GM12878 (cell line): ENCODE measurements at regions not wholly inside any gene's neighbourhood (a gene's known extent, or its start where the extent isn't known, plus 50 kb on each side); places are given as distances from the start of the nearest gene placed in this dataset.

Experiments used
- ATAC-seq: fragments of 200-7000 bp; cut with Tn5 transposase; 3 replicates; pipeline ENCODE4 v1.9.1; 2020; ENCODE audit warnings: mild to moderate bottlenecking, moderate library complexity
- BruUV-seq: library from RNA; stranded (reverse); fragments of 400-500 nt; replicated peaks from 2 replicates; lab custom pipeline; 2021; lab: Mats Ljungman, UMichigan
- CTCF ChIA-PET: fragments of 300-600 bp; sonication (Branson Sonifier 250); formaldehyde crosslinking; extraction: SDS; loops from one replicate; lab custom pipeline; 2021; ENCODE audit warnings: inconsistent platforms; lab: Yijun Ruan, JAX
- POLR2A ChIA-PET: fragments of 350-600 bp; formaldehyde crosslinking; extraction: SDS; loops from one replicate; lab custom pipeline; 2021; ENCODE audit warnings: inconsistent platforms; lab: Charles Lee
- RAD21 ChIA-PET: fragments of 300-600 bp; sonication (Branson Sonifier 250); formaldehyde crosslinking; loops from one replicate; lab custom pipeline; 2023; ENCODE audit warnings: antibody characterized with exemption; ENCODE audit not compliant: unreplicated experiment; lab: Charles Lee
- SMC1A ChIA-PET: fragments of 300-600 bp; sonication (Branson Sonifier 250); formaldehyde crosslinking; loops from one replicate; lab custom pipeline; 2023; ENCODE audit not compliant: unreplicated experiment, uncharacterized antibody; lab: Charles Lee
- DNase-seq: peaks from one replicate; pipeline ENCODE4 v3.0.0-alpha.2; 2011; ENCODE audit warnings: low read depth, low spot score
- FAIRE-seq: peaks from 3 replicates; lab custom pipeline; 2011; peaks lifted over from hg19 to GRCh38; lab: Jason Lieb, UNC
- H2AFZ ChIP-seq: 2 replicates; pipeline ENCODE4 v1.6.0; 2011; ENCODE audit warnings: low read depth, low read length, control low read depth; ENCODE audit not compliant: control insufficient read depth
- H3K27ac ChIP-seq: 2 replicates; pipeline ENCODE4 v1.5.1; 2011; ENCODE audit warnings: control low read depth; ENCODE audit not compliant: control insufficient read depth, insufficient read depth
- H3K27me3 ChIP-seq, 2 experiments: replicated peaks in 1 of 2; 2 replicates each; pipeline versions ENCODE4 v1.6.0 to v1.6.1; 2011; ENCODE audit warnings: low read length in 1 of 2; ENCODE audit not compliant: control insufficient read depth in 2 of 2, insufficient read depth in 2 of 2
- H3K36me3 ChIP-seq, 2 experiments: 2 replicates each; pipeline ENCODE4 v1.5.1; 2011; ENCODE audit warnings: low read length in 1 of 2; ENCODE audit not compliant: control insufficient read depth in 2 of 2, insufficient read depth in 2 of 2
- H3K4me1 ChIP-seq: 2 replicates; pipeline ENCODE4 v1.6.1; 2011; ENCODE audit warnings: mild to moderate bottlenecking, low read length, moderate library complexity, mixed read lengths; ENCODE audit not compliant: control insufficient read depth, insufficient read depth
- H3K4me2 ChIP-seq: 2 replicates; pipeline ENCODE4 v1.6.0; 2011; ENCODE audit warnings: control low read depth; ENCODE audit not compliant: control insufficient read depth, insufficient read depth
- H3K4me3 ChIP-seq: fragments of 200-600 bp; sonication (generic); 2 replicates; pipeline ENCODE4 v1.5.1; 2016
- H3K79me2 ChIP-seq: 2 replicates; pipeline ENCODE4 v1.6.0; 2011; ENCODE audit warnings: low read length; ENCODE audit not compliant: control insufficient read depth, insufficient read depth
- H3K9ac ChIP-seq: 2 replicates; pipeline ENCODE4 v1.8.0; 2011; ENCODE audit warnings: low read length, control low read depth, mixed read lengths; ENCODE audit not compliant: control insufficient read depth, insufficient read depth
- H3K9me3 ChIP-seq: replicated peaks from 3 replicates; pipeline ENCODE4 v1.5.1; 2011; ENCODE audit warnings: mild to moderate bottlenecking, low read length; ENCODE audit not compliant: control insufficient read depth, insufficient read depth
- H4K20me1 ChIP-seq: 2 replicates; pipeline ENCODE4 v1.6.0; 2011; ENCODE audit not compliant: control insufficient read depth, insufficient read depth
- BHLHE40 ChIP-seq, 2 experiments: fragments of 450-650 bp in 1 of 2; IDR thresholded peaks; 2 replicates each; pipeline ENCODE4 v1.6.1; 2011 to 2017; ENCODE audit warnings: low read depth in 2 of 2, borderline replicate concordance in 1 of 2, improper control_type of control experiment in 1 of 2, low read length in 1 of 2, mild to moderate bottlenecking in 1 of 2
- ESRRA ChIP-seq: IDR thresholded peaks from 2 replicates; pipeline ENCODE4 v1.6.1; 2012; ENCODE audit warnings: mild to moderate bottlenecking, low read length, improper control_type of control experiment
- FOXM1 ChIP-seq: IDR thresholded peaks from 2 replicates; pipeline ENCODE4 v1.6.1; 2012; ENCODE audit warnings: low read depth, mild to moderate bottlenecking, inconsistent platforms, low read length, moderate library complexity
- HDAC6 ChIP-seq: fragments of 200-600 bp; sonication (generic); IDR thresholded peaks from one replicate; pipeline ENCODE4 v1.8.0; 2017; ENCODE audit warnings: antibody characterized with exemption; ENCODE audit not compliant: unreplicated experiment
- JUND ChIP-seq: IDR thresholded peaks from 2 replicates; pipeline ENCODE4 v1.6.1; 2012; ENCODE audit warnings: low read depth, mild to moderate bottlenecking, low read length, improper control_type of control experiment, moderate library complexity
- MYC ChIP-seq: IDR thresholded peaks from 2 replicates; pipeline ENCODE4 v1.6.1; 2011; ENCODE audit warnings: mild to moderate bottlenecking, low read length, moderate library complexity, inconsistent platforms; ENCODE audit not compliant: insufficient read depth, insufficient replicate concordance, insufficient read length, severe bottlenecking
- RBBP5 ChIP-seq: fragments of 200-600 bp; sonication (generic); conservative IDR thresholded peaks from 2 replicates; pipeline ENCODE4 v1.6.1; 2016
- SMARCA5 ChIP-seq: fragments of 450-650 bp; IDR thresholded peaks from 2 replicates; pipeline ENCODE4 v1.6.1; 2017; ENCODE audit warnings: mild to moderate bottlenecking
- STAT1 ChIP-seq: fragments of 450-650 bp; conservative IDR thresholded peaks from 2 replicates; pipeline ENCODE4 v1.6.1; 2014; ENCODE audit warnings: antibody characterized with exemption, mild to moderate bottlenecking
- TCF12 ChIP-seq: IDR thresholded peaks from 2 replicates; pipeline ENCODE4 v1.6.1; 2011; ENCODE audit warnings: low read depth, mild to moderate bottlenecking, low read length
- TCF7 ChIP-seq: IDR thresholded peaks from 2 replicates; pipeline ENCODE4 v1.6.1; 2014; ENCODE audit warnings: antibody characterized with exemption, borderline replicate concordance
- YBX1 ChIP-seq: fragments of 450-650 bp; IDR thresholded peaks from 2 replicates; pipeline ENCODE4 v1.6.1; 2016; ENCODE audit warnings: antibody characterized with exemption
- ZBED1 ChIP-seq: IDR thresholded peaks from 2 replicates; pipeline ENCODE4 v1.6.1; 2016; ENCODE audit warnings: borderline replicate concordance
- WGBS: methylation state at CpG from one replicate; pipeline ENCODE4 v1.1.6; 2016; ENCODE audit warnings: low lambda C conversion rate; ENCODE audit not compliant: insufficient replicate concordance, insufficient coverage; ENCODE audit errors: missing lambda C conversion rate; 5-methylcytosine and 5-hydroxymethylcytosine counted together
- in situ Hi-C: fragments of 300-500 bp; cut with MboI; formaldehyde crosslinking; loops from 9 replicates; pipeline ENCODE4 v1.14.3; 2018; ENCODE audit warnings: mixed read lengths
- intact Hi-C: fragments of 100-400 bp; cut with micrococcal nuclease; formaldehyde crosslinking; loops from one replicate; pipeline ENCODE4 v1.14.2; 2022; ENCODE audit not compliant: unreplicated experiment
- TF ChIP-seq, protein P1 (sequence below): fragments of 150-350 bp; IDR thresholded peaks from 2 replicates; pipeline ENCODE4 v1.6.1; 2016; ENCODE audit warnings: low read depth, low read length

DNA sequence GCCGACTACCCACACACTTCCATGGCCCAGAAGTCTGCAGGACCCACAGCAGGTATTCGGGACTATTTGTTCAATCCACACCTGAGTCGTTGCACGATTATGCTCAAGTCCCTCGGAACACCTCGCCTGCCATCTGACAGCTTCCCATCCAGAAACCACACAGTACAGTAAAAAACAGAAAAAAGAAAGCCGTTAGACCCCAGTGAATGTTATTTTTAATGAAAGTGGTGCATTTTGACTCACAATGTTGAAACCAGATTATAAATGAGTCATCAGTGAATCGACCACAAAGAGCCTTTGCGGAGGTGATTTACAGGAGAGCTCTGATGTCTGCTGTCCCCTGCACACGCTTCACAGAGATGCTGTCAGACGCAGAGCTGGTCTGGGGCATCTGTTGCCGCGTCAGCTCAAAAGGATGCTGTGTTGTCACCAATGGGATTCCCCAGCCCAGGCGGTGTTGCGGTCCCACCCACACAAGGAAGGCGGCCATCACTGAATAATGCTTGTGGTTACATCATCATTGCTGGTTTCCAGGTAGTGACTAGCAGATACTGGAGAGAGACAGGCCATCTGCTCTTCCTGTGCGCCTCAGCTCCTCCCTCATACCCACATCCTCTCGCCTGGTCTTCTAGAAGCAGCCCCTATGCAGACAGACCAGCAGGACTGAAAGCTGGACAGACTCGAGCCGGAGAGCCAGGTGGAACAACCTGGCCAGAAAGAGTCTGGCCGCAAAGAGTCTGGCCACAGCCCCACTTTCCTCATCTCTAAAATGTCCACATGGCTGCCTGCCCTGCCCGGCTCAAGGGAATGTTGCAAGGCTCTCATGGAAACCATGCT lies 116.8 kb downstream of the TOMM20 start:
- DNase-seq (peak; percentile 100), ATAC-seq (peak; percentile 75), FAIRE-seq (peak; percentile 90)
- RAD21 ChIA-PET: interaction anchor here (0.6 to 11.3 kb wide), 40 partner anchors 9 to 534 kb away, joined by 3 to 257 read pairs (median 6); partner anchors contain the start of gene IRF2BP2
- 0 out of 2 replicates have a peak, but pooled peaks cover 1% of the 10 kb centered on the region for H3K79me2 ChIP-seq
- in situ Hi-C loops (loop anchor here (5.0 kb wide), 1 partner anchor 35 kb away; no protein-coding TSS in a partner anchor), intact Hi-C loops (loop anchor here (1.0 to 2.0 kb wide), 14 partner anchors 28 to 513 kb away; no protein-coding TSS in a partner anchor)
- SMC1A ChIA-PET: interaction anchor here (0.6 to 12.9 kb wide), 37 partner anchors 11 to 516 kb away, joined by 3 to 229 read pairs (median 5); no protein-coding TSS in a partner anchor
- BruUV-seq: no TSS peak
- POLR2A ChIA-PET: interaction anchor here (0.6 to 7.8 kb wide), 20 partner anchors 21 to 412 kb away, joined by 3 to 111 read pairs (median 4); no protein-coding TSS in a partner anchor
- H3K4me3 ChIP-seq: peak overlapping the region; percentile 46; the same call in 1 of the 2 replicates
- CTCF ChIA-PET: interaction anchor here (1.0 to 2.9 kb wide), 14 partner anchors 11 to 72 kb away, joined by 3 to 14 read pairs (median 5); no protein-coding TSS in a partner anchor
- peaks cover 86% of the 10 kb centered on the region for H3K4me1 ChIP-seq
- H3K9ac ChIP-seq: peak overlapping the region; percentile 78
- H2AFZ ChIP-seq: no peak overlapping the region
- 1% methylated on average over 22 of the region's 22 CpGs for WGBS
- no peaks in the 10 kb centered on the region for H4K20me1 ChIP-seq
- no peaks in the 10 kb centered on the region for H3K36me3 ChIP-seq
- H3K4me2 ChIP-seq: peak overlapping the region; percentile 93
- peak overlapping the region; percentile 99 for H3K27ac ChIP-seq
- no peaks in the 10 kb centered on the region; the same call in 1 of the 3 replicates for H3K9me3 ChIP-seq
- no peaks in the 10 kb centered on the region for H3K27me3 ChIP-seq
- peak; percentile 34; the same call in 1 of the 2 replicates for TF ChIP-seq SMARCA5
- TF ChIP-seq RBBP5: no peak
- TF ChIP-seq BHLHE40 (IDR thresholded peaks at IDR 0.05; ENCODE audit: borderline replicate concordance in 1 of 2, low read depth in 2 of 2, low read length in 1 of 2): peak; percentile 95 to 97
- TF ChIP-seq STAT1: peak; percentile 97; the same call in 1 of the 2 replicates
- peak; percentile 86 for TF ChIP-seq TCF7
- TF ChIP-seq YBX1: no peak
- no peak for TF ChIP-seq MYC
- no peak for TF ChIP-seq ESRRA
- TF ChIP-seq, protein P1, sequence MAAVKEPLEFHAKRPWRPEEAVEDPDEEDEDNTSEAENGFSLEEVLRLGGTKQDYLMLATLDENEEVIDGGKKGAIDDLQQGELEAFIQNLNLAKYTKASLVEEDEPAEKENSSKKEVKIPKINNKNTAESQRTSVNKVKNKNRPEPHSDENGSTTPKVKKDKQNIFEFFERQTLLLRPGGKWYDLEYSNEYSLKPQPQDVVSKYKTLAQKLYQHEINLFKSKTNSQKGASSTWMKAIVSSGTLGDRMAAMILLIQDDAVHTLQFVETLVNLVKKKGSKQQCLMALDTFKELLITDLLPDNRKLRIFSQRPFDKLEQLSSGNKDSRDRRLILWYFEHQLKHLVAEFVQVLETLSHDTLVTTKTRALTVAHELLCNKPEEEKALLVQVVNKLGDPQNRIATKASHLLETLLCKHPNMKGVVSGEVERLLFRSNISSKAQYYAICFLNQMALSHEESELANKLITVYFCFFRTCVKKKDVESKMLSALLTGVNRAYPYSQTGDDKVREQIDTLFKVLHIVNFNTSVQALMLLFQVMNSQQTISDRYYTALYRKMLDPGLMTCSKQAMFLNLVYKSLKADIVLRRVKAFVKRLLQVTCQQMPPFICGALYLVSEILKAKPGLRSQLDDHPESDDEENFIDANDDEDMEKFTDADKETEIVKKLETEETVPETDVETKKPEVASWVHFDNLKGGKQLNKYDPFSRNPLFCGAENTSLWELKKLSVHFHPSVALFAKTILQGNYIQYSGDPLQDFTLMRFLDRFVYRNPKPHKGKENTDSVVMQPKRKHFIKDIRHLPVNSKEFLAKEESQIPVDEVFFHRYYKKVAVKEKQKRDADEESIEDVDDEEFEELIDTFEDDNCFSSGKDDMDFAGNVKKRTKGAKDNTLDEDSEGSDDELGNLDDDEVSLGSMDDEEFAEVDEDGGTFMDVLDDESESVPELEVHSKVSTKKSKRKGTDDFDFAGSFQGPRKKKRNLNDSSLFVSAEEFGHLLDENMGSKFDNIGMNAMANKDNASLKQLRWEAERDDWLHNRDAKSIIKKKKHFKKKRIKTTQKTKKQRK: no peak
- no peak for TF ChIP-seq HDAC6
- no peak for TF ChIP-seq FOXM1
- TF ChIP-seq ZBED1: peak; percentile 98
- peak; percentile 92 for TF ChIP-seq TCF12
- TF ChIP-seq JUND: peak; percentile 97
